Activated CD8-positive, alpha-beta memory T cell treated with anti-CD3 and anti-CD28 coated beads, Interleukin-2, amount 50 U/mL, for 24 hours (primary cell): ENCODE measurements at regions not wholly inside any gene's neighbourhood (a gene's known extent, or its start where the extent isn't known, plus 50 kb on each side); places are given as distances from the start of the nearest gene placed in this dataset.
A peak's percentile ranks its signal among the peaks of the same experiment; 100 is the strongest.
"Not testable (repeated sequence)": the region's sequence is repeated elsewhere in the genome, so short reads cannot be mapped to it uniquely, and the experiment has no call there.

ENCODE experiments used
- DNase-seq: peaks from one replicate; pipeline ENCODE4 v3.0.0-alpha.2; 2020; ENCODE audit errors: extremely low read depth

DNA sequence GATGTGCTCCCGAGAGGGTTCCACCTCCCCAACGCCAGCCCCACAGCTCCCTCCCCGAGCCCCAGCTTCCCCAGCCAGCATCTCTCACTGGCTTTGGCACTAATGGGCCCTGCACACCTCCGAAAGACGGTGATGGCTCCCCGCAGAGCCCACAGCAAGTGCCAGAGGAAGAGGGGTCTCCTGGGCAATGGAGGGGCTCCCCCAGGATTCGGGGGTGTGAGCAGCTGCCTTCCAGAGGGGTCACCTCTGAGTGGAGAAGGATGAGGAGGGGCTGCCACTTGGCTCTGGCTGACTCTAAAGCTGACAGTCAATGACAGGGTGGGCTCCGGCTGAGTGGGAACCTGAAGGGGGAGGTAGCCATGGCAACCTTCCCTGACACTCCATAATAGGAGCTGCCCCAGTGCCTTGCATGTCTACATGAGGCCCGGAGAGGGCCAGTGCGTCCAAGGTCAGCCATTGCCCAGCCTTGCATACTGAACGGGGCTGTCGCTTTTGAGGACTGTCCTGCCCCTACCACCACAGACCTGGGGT lies 98.6 kb upstream of the SYT13 start:
- DNase-seq, result no peak

DNA sequence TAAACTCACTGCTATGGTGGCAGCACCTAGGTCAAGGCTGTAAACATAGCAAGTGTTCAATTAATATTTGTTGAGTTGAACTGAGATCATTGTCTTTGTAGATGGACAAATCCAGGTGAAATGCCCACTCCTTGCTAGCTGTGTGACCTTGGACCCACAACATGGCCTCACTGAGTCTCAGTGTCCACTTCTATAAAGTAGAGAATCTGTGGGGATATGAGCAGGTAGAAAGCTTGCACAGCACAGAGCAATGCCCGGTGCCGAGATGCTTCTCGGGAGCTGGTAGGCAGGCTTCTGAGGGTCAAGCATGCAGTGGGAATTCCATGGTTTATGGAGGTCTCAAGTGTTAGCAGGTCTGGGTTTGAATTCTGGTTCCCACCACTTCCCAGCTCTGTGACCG lies 97.9 kb upstream of the SYT13 start:
- DNase-seq, result no peak

DNA sequence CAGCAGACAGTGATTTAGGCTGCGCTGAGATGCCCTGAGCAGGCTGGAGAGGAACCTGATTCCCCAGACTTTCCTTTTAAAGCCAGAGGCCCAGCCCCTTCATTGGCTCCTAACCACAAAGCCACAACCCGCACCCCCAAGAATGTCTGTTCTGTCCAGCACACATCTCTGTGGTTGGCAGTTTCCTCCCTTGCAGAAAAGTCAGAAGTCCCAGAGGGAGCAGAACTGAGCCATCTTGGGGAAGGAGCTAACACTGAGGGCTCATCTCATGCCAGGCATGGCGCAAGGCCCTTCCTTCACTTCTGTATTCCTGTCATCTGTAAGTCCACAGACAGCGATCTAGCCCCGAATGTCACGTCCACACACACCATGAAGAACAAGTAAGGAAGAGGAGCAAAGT lies 97.1 kb upstream of the SYT13 start:
- DNase-seq, result no peak

DNA sequence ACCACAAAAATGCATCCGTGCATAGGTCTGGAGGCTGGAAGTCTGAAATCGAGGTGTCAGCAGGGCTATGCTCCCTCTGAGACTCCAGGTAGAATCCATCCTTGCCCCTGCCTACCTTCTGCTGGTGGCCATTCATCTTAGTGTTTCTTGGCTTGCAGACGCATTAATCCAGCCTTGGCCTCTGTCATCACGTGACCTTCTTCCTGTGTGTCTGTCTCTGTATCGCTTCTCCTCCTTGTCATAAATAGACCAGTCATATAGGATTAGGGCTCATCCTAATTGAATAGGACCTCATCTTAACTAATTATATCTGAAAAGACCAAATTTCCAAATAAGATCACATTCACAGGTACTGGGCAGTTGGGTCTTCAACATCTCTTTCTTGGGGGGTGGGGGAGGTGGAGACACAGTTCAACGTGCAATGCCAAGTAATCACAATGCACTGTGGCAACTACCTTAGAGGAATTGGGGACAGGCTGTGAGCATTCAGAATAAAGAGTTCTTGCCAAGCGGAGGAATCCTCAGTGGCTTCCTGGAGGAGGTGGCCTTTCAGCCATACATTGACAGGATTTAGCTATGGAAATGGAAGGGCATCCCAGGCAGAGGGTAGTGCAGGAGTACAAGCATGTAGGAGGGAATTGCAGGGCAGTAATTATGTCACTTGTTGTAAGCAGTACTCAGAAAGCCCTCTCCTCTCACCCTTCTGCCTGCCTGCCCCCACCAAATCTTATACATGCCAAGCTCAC lies 96.2 kb upstream of the SYT13 start:
- DNase-seq, result no peak

DNA sequence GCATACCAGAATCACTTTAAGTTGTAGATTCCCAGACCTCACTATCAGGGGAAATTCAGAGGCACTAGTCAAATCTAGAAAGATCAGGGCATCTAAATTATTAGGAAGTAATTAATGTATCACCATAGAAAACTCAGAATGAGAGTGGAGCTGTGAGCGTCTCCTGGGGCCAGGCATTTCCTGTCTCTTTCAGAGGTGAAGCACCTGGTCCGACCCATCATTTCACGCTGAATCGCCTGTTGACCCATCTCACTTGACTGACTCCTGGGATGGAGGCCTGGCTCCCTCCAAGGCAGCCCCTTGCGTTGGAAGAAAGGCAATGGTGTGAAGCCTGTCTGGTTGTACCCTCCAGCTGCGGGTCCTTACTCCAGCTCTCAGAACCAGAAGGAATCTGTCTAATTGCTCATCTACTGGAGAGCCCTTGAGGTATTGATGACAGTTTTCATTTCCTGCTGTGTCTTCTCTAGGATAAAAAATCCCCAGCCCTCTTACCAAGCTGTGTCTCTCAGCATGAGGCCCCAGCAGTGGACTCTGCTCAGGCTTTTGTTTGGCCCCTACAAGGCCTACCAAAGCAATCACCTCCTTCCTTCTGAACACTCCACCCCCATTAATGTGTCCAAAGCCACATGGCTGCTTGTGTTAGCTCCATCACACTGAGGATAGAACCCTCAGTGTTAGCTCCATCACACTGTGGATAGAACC lies 93.2 kb upstream of the SYT13 start:
- no peak for DNase-seq

DNA sequence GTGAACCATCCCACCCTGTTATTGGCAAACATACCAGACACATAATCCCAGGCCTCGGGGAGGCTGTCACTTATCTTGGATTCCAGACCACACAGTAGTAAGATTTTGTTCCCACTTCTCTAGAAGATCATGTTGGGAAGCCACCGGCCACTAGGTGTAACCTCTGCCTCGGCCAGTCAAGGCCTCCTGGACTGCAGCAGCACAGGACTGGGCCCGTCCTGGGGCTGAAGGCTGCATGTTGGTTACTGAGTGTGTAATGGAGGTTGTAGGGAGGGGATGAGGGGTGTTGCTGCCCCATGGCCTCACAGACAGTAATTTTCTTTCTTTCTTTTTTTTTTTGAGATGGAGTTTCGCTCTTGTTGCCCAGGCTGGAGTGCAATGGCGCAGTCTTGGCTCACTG lies 92.4 kb upstream of the SYT13 start:
- no peak for DNase-seq

DNA sequence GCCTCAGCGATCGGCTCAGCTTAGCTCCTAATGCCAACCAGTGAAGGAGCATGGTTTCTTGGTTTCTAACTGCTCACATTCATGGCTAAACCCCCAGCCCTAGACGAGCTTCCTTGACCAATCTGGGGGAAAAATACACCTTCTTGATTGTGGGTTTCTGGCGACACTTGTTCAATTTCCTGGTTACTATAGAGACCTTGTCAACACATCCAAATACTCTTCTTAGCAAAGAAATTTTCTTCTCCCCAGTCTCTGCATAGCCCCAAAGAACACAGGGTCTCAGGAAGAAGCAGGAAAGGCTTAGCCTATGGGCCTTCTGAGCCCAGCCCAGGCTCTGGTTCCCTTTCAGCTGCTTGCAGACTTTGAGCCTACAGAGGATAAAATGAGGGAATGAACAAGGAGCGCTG lies 88.5 kb upstream of the SYT13 start:
- no peak for DNase-seq

DNA sequence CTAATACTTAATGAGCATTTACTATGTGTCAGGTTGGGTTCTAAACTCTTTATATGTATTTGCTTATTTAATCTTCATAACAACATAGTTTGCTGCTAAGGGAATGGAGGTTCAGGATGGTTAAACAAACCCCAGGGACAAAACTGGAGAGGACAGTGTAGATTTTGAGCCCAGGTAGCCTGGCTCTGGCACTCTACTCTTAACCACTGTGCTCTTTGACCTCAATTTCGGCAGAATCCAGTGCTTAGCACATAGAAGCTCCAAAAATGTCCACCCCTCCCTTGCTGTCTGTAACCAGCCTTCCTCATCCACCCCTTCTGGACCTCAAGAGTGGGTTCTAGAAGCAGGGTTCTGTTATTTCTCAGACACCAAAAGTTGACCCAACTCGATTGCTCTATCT lies 88.0 kb upstream of the SYT13 start:
- no peak for DNase-seq

DNA sequence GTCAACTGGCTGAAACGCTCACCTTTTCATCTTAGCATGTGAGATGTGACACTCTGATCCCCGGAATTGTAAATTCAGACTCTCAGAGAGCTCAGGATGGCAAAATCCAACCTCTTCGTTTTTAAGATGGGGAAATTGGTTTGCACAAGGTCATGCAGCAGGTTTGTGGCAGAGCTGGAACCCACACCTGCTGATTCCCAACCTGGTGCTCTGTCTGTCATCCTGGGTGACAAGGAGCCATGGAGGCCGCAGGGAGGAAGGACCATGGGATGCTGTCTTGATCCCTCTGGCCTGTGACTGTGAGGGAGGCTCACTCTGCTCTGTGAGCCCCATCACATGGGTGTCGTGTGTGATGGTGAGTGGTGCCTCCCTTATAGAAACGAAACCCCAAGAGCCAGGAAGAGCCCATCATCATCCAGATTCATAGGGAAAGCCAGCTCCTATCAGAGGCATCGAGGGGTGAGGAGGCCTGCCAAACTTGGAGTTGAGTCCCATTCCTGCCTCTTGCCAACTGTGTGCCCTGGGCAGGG lies 87.4 kb upstream of the SYT13 start:
- DNase-seq, result no peak

DNA sequence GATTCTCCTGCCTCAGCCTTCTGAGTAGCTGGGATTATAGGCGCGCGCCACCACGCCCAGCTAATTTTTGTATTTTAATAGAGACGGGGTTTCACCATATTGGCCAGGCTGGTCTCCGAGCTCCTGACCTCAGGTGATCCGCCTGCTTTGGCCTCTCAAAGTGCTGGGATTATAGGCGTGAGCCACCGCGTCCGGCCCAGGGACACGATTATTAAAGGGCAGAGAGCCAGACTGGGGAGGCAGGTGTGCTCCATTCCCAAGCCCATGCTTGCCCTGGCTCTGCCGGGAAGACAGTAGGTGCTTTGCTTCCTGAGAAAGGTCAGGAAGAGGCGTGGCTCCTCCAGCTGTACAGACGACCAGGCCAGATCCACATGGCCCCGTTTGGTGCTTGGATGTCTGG lies 86.3 kb upstream of the SYT13 start:
- DNase-seq, result not testable (repeated sequence)

DNA sequence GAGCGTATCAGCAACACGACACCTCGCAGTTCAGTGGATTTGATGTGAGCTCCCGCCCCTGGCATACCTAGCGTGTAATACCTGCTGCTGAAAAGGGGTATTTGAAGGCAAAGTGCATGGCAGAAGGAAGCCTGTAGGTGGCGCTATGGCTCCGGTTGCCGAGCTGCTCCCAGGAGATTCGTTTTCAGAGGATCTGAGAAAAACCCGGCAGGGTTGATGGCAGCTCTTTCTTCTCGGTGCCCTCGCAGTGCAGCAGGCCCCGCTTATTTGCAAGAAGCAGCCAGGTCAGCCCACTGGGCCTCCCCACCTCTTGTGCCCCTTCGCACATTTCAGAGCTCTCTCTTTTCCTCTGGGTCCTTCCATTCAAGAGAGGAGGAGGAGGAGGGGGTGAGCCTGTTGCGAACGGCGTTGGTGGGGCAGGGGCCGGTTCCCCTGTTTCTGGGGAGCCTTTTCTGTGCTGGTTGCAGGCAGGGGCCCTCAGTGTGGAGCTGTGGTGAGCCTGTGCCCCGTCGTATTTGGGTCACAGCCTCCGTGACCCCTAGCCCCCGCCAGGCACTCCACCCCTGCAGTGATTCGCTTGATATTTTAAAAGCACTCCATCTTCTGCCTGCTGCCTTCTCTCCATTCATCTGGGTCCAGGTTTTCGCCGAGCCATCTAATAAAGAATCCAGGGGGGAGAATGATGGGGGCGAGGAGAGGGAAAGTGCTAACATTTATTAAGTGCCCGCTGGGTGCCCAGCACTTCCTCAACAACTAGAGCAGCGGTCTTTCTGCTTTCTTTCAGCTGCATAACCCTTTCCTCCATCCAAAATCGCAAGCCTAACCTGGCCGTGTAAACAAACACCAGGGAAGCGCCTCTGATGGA lies 85.3 kb upstream of the SYT13 start:
- peak; percentile 24 for DNase-seq

DNA sequence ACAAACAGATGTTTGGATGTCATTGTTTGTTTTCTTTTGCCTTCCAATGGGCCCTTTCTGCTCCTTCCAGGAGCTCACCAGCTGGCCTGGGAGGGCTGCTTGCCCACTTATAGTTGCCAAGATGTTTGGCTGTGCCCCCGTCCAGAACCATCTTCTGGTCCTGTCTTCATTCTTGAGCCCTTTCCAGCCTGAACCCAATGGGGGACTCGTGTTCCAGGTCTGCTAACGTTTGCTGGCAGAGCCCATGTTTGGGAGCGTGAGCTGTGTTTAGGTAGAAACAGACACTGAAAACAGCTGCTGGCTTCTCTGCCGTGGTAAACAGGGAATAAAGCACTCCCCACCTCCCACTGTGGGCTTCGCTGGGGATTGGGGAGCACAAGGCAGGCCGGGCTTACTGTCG lies 83.2 kb upstream of the SYT13 start:
- DNase-seq, result no peak

DNA sequence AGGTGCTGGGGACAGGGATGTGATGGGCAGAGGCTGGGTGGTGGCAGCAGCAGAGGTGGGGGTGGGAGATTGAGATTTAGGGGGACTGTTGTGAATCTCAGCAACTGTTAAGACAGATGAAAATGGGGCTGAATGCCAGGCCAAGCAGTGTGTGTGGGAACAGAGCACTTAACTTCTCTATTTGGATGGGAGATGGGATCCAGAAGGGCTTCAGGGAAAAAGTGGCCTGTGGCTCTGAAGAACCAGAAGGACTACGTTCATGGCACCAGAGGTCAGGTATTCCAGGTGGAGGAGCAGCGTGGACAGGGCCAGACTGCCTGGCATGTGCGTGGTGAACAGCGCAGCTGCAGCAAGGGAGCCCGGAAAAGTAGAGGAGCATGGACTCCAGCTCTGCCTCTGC lies 82.6 kb upstream of the SYT13 start:
- DNase-seq, result no peak

DNA sequence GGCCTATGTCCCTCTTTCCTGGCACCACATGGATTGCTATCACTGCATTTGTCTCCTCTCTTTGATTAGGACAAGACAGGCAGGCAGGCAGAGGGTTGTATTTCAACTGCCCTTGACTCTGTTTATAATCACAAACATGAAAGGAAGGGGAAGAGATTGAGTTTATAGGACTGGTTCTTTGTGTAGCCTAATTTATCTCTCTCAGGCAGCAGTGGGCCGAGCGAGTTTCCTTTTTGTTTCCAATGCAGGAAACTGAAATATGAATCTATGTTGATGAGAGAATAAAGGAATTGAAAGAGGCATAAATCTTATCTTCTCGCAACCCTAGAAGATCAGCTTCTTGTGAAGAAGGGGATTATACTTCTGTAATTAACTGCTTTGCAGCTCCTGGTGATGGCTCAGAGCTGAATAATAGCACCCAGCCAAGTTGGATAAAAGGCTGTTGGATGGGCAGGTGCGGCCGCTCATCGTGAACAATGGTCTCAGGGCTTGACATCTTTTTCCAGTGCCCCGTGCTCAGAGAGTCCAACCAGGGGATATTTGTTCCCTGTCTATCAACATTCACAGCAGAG lies 80.6 kb upstream of the SYT13 start:
- no peak for DNase-seq

DNA sequence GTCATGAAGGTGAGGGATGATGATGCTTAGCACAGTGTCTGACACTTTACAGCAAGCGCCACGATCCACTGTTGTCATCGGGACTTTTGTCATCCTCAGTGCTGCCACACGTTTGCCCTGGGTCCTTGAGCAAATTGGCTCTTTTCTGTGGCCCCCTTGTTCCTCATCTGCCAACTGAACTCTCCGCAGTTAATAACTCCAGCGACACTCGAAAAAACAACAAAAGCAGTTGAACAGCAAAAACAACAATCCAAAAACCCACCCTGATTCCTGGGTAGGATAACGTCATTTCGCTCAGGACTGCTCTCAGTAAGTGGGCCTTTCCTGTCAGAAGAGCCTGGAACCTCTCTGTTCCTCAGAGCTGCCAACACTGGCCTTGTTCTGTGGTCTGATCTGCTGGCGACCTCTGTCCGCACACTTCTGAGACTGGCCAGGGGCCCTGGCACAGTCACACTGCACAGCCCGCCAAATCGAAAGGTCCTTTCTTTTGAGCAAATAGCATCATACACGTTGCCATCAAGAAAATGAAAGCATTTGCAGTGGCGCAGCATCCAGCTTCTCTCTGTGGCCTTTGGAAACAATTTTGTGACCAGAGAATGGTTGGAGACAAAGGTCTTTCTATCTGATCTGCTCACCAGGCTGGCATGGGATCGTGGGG lies 79.9 kb upstream of the SYT13 start:
- no peak for DNase-seq

DNA sequence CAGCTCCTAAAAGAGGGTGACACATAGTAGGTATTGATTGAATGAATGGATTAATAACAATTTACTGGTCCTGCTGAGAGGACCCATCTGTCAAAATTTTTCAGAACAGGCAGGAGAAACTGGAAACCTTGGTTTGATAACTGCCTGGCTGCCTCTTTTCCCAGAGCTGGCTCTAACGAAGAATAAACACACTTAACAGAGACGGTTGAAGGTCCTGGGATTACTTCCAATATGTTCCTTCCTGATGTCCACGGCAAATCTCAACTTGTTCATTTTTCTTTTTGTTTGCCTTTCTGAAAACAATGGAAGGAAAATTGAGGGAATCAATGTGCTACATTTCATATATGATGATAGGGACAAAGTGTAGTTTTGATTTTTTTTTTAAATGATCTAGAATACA lies 76.5 kb upstream of the SYT13 start:
- DNase-seq, result no peak

DNA sequence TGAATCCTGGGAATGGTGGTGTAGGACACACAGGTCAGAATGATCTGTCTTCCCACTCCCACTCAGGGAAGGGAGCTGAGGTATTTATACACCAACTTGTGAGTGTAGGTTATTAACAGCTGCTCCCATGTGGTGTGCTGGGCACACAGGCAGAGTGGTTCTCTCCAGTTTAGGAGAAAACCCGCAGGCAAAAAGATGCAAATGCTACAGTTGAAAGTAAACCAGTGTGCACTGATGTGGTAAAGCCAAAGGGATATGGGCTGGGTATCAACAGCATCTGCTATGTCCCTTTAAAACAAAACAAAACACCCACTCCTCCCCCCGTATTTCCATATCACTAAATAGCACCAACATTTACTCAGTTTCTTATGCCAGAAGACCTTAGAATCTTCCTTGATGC lies 75.4 kb upstream of the SYT13 start:
- no peak for DNase-seq

DNA sequence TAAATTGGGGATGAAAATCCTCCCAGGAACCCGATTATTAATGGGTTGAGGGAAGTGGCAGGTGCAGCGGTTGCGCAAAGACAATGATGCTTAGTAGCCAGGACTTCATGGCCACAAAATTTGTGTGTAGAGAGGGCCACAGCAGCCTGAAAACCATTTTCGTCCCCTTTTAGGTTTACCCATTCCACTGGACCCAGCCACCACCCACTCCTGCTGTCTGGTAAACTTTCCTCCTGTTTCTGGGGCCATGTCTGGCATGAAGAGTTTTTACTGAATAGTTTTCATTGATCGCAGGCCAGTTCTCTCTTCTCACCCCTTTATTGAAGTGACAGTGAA lies 69.5 kb upstream of the SYT13 start:
- no peak for DNase-seq

DNA sequence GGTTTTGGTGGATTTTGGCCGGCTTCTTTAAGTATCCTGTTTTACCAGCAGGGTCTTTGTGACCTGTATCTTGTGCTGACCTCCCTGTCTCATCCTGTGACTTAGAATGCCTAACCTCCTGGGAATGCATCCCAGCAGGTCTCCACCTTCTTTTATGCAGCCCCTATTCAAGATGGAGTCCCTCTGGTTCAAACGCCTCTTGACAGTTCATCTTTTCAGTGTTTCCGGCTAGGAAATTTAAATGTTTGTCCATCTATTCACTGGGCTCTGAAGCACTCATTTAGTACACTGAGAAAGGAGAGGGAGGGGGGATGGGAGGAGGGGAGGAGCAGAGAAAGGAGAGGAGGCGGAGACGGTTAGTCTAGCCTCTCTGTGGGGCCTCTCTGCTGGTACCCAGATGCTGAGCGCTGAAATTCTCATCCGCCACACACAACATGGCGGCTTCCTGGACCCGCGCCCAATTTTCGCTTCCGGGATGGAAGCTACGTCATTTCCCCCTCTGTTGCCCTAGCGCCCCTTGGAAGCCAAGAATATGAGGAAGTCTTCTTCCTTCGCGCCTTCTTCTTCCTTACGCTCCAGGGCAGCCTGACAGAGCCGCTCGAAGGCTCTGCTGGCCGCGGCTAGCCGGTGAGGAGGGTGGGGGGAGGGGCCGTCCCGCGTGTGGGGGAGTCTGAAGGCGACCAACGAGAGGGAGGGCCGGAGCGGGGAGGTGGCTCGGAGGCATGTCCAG lies 69.0 kb upstream of the SYT13 start:
- DNase-seq, result peak; percentile 77

DNA sequence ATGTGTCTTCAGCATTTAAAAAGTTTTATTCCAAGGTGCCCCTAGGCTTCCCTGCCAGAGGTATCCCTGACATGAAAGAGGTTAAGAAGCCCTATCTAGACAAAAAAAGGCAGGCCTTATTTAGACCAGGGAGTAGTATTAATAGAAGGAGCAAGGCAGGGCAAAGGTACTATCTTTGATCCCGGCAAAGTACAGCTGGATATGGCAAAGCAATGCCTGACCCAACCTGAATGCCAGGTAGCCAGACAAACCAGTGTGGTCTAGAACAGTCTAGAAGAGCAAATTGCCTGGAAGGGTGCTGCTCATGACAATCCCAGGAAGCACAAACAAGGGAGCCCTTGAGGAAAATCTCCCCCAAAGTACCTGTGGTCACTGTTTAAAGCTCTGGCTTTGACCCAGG lies 62.6 kb upstream of the SYT13 start:
- no peak for DNase-seq
